ENCODE measurements at regions not wholly inside any gene's neighbourhood (a gene's known extent, or its start where the extent isn't known, plus 50 kb on each side); places are given as distances from the start of the nearest gene placed in this dataset.
"Not testable (repeated sequence)": the region's sequence is repeated elsewhere in the genome, so short reads cannot be mapped to it uniquely, and the experiment has no call there.

DNA sequence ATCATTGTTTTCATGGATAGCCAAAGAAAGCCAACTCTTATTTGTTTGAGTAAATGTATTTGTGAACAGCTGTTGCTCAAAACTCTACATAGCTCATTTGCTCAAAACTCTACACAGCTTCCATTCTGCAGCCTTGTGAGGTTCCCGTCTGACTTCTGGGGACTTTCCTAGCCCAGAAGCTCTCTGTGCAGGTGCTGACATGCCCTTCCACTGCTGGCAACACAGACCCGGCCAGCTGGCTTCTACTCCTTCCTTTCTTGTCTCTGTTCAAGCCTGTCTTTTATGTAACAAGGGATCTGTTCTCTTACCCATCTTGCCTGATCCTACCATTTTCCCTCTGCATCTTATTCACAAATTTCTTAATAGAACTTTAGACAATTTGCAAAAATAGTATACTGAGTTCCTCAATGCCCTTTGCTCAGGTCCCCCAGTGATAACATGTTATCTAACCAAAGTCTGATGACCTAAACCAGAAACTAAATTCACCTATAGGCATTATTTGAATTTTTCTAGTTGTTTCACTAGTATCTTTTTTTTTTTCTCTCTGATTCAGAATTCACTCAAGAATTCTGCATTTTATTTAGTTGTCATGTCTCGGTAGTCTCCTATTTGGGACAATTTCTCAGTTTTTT, 556.5 kb upstream of the SEMA6A start:
- Histone ChIP-seq H3K27me3 (ENCODE audit: control insufficient read depth in 2 of 2, insufficient read depth in 1 of 2, low read length in 1 of 2) (no peaks in the 10 kb centered on the region), H3K4me1 (ENCODE audit: control insufficient read depth in 2 of 2, insufficient read depth in 2 of 2, low read length in 2 of 2) (no peaks in the 10 kb centered on the region), H3K4me3 (ENCODE audit: low read length in 2 of 2) (no peak overlapping the region), H3K36me3 (ENCODE audit: control insufficient read depth in 2 of 2, insufficient read depth in 2 of 2, low read length in 1 of 2) (no peaks in the 10 kb centered on the region), H3K9me3 (ENCODE audit: control insufficient read depth in 2 of 2, insufficient read depth in 1 of 2, low read length in 1 of 2) (no peaks in the 10 kb centered on the region), H3K27ac (ENCODE audit: low read depth in 1 of 2, low read length in 1 of 2) (peak overlapping the region in 1 of 2 donors; percentile 38)
- 85% methylated on average over 3 of the region's 3 CpGs for WGBS
- DNase-seq (ENCODE audit: low read depth in 6 of 9, low spot score in 9 of 9), result peak in 4 of 9 donors; percentile 1 to 21 (median 2)

DNA sequence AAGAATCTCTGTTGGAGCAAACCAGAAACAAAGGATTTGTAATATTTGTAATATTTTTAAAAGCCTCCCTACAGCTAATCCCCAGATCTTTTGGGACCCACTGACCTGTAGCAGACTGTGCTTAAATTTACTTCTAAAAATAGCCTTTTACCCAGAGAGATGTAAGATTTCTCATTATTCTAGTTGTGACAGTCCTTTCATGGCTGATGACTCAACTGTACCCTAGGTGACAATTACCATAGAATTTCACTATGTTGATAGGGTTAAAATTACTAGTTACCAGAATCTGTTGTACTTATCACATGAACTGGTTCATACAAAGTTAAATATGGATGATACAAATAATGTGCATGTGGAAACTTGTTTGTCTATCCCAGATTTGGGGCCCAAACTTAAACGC, 543.9 kb upstream of the SEMA6A start:
- H3K27ac ChIP-seq (ENCODE audit: low read depth in 1 of 2, low read length in 1 of 2), result no peak overlapping the region
- no peaks in the 10 kb centered on the region for H3K36me3 ChIP-seq (ENCODE audit: control insufficient read depth in 2 of 2, insufficient read depth in 2 of 2, low read length in 1 of 2)
- no peak for DNase-seq (ENCODE audit: low read depth in 6 of 9, low spot score in 9 of 9)
- H3K4me3 ChIP-seq (ENCODE audit: low read length in 2 of 2), result no peak overlapping the region
- no peaks in the 10 kb centered on the region for H3K27me3 ChIP-seq (ENCODE audit: control insufficient read depth in 2 of 2, insufficient read depth in 1 of 2, low read length in 1 of 2)
- 87% methylated on average over 1 of the region's 1 CpG for WGBS
- H3K9me3 ChIP-seq (ENCODE audit: control insufficient read depth in 2 of 2, insufficient read depth in 1 of 2, low read length in 1 of 2), result no peaks in the 10 kb centered on the region
- no peaks in the 10 kb centered on the region for H3K4me1 ChIP-seq (ENCODE audit: control insufficient read depth in 2 of 2, insufficient read depth in 2 of 2, low read length in 2 of 2)

DNA sequence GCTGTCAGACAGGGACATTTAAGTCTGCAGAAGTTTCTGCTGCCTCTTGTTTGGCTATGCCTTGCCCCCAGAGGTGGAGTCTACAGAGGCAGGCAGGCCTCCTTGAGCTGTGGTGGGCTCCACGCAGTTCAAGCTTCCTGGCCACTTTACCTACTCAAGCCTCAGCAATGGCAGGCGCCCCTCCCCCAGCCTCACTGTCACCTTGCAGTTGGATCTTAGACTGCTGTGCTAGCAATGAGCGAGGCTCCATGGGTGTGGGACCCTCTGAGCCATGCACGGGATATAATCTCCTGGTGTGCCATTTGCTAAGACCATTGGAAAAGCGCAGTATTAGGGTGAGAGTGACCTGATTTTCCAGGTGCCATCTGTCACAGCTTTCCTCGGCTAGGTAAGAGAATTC, 542.7 kb upstream of the SEMA6A start:
- not testable (repeated sequence) for DNase-seq (ENCODE audit: low read depth in 6 of 9, low spot score in 9 of 9); H3K27me3 ChIP-seq (ENCODE audit: control insufficient read depth in 2 of 2, insufficient read depth in 1 of 2, low read length in 1 of 2); H3K27ac ChIP-seq (ENCODE audit: low read depth in 1 of 2, low read length in 1 of 2); H3K4me3 ChIP-seq (ENCODE audit: low read length in 2 of 2); H3K9me3 ChIP-seq (ENCODE audit: control insufficient read depth in 2 of 2, insufficient read depth in 1 of 2, low read length in 1 of 2); H3K36me3 ChIP-seq (ENCODE audit: control insufficient read depth in 2 of 2, insufficient read depth in 2 of 2, low read length in 1 of 2); H3K4me1 ChIP-seq (ENCODE audit: control insufficient read depth in 2 of 2, insufficient read depth in 2 of 2, low read length in 2 of 2)
- 78% methylated on average over 6 of the region's 6 CpGs for WGBS

DNA sequence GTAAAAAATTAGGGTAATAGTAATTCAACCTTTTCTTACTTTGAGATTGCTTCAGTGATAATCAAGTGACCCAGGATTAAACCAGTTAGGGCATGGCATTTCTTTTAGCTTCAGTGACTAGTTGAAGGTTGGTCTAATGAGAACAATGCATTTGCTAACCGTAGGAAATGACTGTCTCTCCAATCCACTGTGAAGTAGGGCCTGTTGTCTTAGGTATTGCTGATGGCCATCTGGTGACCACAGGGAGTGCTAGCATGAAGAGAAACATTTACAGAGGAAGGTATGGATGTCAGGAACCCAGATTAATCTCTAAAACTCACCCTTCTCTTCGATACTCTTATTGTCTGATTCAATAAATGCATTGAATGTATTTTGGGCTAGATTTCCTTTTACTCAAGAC, 535.9 kb upstream of the SEMA6A start:
- Histone ChIP-seq H3K27ac (ENCODE audit: low read depth in 1 of 2, low read length in 1 of 2) (no peak overlapping the region), H3K27me3 (ENCODE audit: control insufficient read depth in 2 of 2, insufficient read depth in 1 of 2, low read length in 1 of 2) (no peaks in the 10 kb centered on the region), H3K9me3 (ENCODE audit: control insufficient read depth in 2 of 2, insufficient read depth in 1 of 2, low read length in 1 of 2) (no peaks in the 10 kb centered on the region), H3K4me1 (ENCODE audit: control insufficient read depth in 2 of 2, insufficient read depth in 2 of 2, low read length in 2 of 2) (no peaks in the 10 kb centered on the region), H3K36me3 (ENCODE audit: control insufficient read depth in 2 of 2, insufficient read depth in 2 of 2, low read length in 1 of 2) (no peaks in the 10 kb centered on the region), H3K4me3 (ENCODE audit: low read length in 2 of 2) (no peak overlapping the region)
- 94% methylated on average over 2 of the region's 2 CpGs for WGBS
- no peak for DNase-seq (ENCODE audit: low read depth in 6 of 9, low spot score in 9 of 9)

DNA sequence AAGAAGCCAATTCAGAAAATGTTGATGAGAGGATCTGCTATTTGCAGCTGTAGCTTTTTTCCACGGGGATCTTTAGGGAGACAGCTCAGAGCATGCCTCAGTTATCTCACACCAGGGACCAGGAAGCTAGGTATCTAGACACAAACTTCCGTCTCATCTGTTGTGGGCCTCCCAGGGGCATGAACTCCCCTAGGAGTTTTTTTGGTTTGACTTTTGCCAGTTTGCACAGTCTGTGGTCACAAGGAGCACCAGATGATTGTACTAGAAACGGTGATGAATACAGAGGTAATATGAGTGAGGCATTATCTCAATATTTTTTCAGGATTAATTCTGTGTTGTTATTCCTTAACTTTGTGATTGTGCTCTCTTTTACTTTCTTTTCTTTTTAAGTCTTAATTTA, 533.2 kb upstream of the SEMA6A start:
- no peaks in the 10 kb centered on the region for H3K4me1 ChIP-seq (ENCODE audit: control insufficient read depth in 2 of 2, insufficient read depth in 2 of 2, low read length in 2 of 2)
- no peak overlapping the region for H3K4me3 ChIP-seq (ENCODE audit: low read length in 2 of 2)
- WGBS, result 61% methylated on average over 3 of the region's 3 CpGs
- DNase-seq (ENCODE audit: low read depth in 6 of 9, low spot score in 9 of 9), result no peak
- H3K27me3 ChIP-seq (ENCODE audit: control insufficient read depth in 2 of 2, insufficient read depth in 1 of 2, low read length in 1 of 2), result no peaks in the 10 kb centered on the region
- H3K36me3 ChIP-seq (ENCODE audit: control insufficient read depth in 2 of 2, insufficient read depth in 2 of 2, low read length in 1 of 2), result no peaks in the 10 kb centered on the region
- no peak overlapping the region for H3K27ac ChIP-seq (ENCODE audit: low read depth in 1 of 2, low read length in 1 of 2)
- H3K9me3 ChIP-seq (ENCODE audit: control insufficient read depth in 2 of 2, insufficient read depth in 1 of 2, low read length in 1 of 2), result no peaks in the 10 kb centered on the region

DNA sequence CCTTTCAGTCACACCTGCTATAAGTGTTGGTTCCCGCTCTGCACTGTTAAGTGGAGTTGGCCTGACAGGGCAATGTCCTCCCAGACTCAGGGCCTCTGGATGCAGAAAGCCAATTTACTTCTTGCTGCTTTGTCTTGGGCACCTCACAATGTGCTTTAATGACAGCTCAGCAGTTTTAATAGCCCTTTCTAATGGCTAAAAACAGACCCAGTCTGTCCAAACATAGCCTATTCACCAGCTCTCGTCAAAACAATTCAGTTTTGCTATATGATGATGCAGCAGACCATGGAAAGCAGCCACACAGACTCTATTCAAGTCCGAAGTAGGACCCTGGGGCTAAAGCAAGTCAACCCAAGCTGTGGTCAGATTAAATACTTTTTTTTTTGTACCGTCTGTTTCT, 529.1 kb upstream of the SEMA6A start:
- no peak for DNase-seq (ENCODE audit: low read depth in 6 of 9, low spot score in 9 of 9)
- Histone ChIP-seq H3K4me1 (ENCODE audit: control insufficient read depth in 2 of 2, insufficient read depth in 2 of 2, low read length in 2 of 2) (no peaks in the 10 kb centered on the region), H3K9me3 (ENCODE audit: control insufficient read depth in 2 of 2, insufficient read depth in 1 of 2, low read length in 1 of 2) (no peaks in the 10 kb centered on the region), H3K4me3 (ENCODE audit: low read length in 2 of 2) (no peak overlapping the region), H3K36me3 (ENCODE audit: control insufficient read depth in 2 of 2, insufficient read depth in 2 of 2, low read length in 1 of 2) (no peaks in the 10 kb centered on the region), H3K27me3 (ENCODE audit: control insufficient read depth in 2 of 2, insufficient read depth in 1 of 2, low read length in 1 of 2) (no peaks in the 10 kb centered on the region), H3K27ac (ENCODE audit: low read depth in 1 of 2, low read length in 1 of 2) (no peak overlapping the region)
- 91% methylated on average over 4 of the region's 4 CpGs for WGBS

DNA sequence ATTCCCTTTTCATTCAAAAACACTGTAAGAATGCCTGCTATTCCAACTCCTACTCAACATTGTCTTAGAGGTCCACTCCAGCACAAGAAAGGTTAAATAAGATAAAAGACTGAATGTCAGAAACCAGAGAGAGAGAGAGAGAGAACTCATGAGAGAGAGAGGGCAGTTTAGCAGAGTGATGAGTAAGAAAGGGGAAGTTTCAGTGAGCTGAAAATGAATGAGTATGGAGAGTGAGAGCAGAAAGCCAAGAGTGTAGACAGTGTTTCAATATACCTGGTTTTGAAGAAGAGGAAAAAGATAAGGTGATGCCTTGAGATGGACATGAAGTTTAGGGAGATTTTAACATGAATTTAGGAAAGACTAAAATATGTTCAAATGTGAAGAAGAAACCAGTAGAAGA, 528.0 kb upstream of the SEMA6A start:
- Histone ChIP-seq H3K27ac (ENCODE audit: low read depth in 1 of 2, low read length in 1 of 2) (no peak overlapping the region), H3K27me3 (ENCODE audit: control insufficient read depth in 2 of 2, insufficient read depth in 1 of 2, low read length in 1 of 2) (no peaks in the 10 kb centered on the region), H3K4me1 (ENCODE audit: control insufficient read depth in 2 of 2, insufficient read depth in 2 of 2, low read length in 2 of 2) (no peaks in the 10 kb centered on the region), H3K9me3 (ENCODE audit: control insufficient read depth in 2 of 2, insufficient read depth in 1 of 2, low read length in 1 of 2) (no peaks in the 10 kb centered on the region), H3K4me3 (ENCODE audit: low read length in 2 of 2) (no peak overlapping the region), H3K36me3 (ENCODE audit: control insufficient read depth in 2 of 2, insufficient read depth in 2 of 2, low read length in 1 of 2) (no peaks in the 10 kb centered on the region)
- DNase-seq (ENCODE audit: low read depth in 6 of 9, low spot score in 9 of 9), result no peak

DNA sequence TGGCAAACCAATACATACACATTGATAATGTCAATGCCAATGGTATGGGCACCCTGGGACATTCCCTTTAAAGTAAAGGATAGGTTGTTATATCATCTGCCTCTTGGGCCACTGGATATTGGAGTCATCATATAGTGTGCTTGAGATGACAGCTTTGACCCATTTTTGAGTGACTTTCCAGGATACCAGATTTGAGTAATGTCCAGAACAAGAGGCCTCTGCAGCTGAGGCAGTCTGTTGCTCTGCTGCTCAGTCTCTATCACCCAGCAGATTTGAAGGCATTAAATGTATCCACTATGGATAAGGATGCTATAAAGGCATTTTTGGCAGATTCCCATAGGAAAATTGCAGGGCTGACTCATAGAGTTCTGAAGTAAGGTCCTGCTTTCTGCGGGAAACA, 525.6 kb upstream of the SEMA6A start:
- 90% methylated on average over 1 of the region's 1 CpG for WGBS

DNA sequence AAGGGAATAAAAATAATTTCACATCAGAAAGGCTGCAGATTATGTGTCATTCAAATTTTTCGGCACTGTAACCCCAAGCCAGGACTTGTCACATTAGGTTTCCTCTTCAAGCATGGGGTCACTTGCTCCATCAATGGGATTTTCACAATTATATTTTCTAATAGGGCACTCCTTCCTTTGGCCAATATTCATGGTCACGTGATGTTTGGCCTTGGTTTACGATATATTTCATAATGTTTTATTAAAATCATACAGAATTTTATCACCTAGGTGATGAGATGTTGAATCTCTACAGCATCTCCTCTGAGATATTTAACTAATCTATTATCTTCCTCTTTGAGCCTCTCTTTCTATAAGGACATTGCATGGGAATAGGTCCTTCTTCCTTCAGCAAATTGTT, 523.5 kb upstream of the SEMA6A start:
- H3K27me3 ChIP-seq (ENCODE audit: control insufficient read depth in 2 of 2, insufficient read depth in 1 of 2, low read length in 1 of 2), result no peaks in the 10 kb centered on the region
- peaks cover 0 to 2% of the 10 kb centered on the region in 2 donors for H3K9me3 ChIP-seq (ENCODE audit: control insufficient read depth in 2 of 2, insufficient read depth in 1 of 2, low read length in 1 of 2)
- no peaks in the 10 kb centered on the region for H3K4me1 ChIP-seq (ENCODE audit: control insufficient read depth in 2 of 2, insufficient read depth in 2 of 2, low read length in 2 of 2)
- no peaks in the 10 kb centered on the region for H3K36me3 ChIP-seq (ENCODE audit: control insufficient read depth in 2 of 2, insufficient read depth in 2 of 2, low read length in 1 of 2)
- no peak overlapping the region for H3K27ac ChIP-seq (ENCODE audit: low read depth in 1 of 2, low read length in 1 of 2)
- 95% methylated on average over 3 of the region's 3 CpGs for WGBS
- no peak for DNase-seq (ENCODE audit: low read depth in 6 of 9, low spot score in 9 of 9)
- no peak overlapping the region for H3K4me3 ChIP-seq (ENCODE audit: low read length in 2 of 2)

More for the DNA sequence above, 525.6 kb upstream of the SEMA6A start:
- Histone ChIP-seq H3K27ac (ENCODE audit: low read depth in 1 of 2, low read length in 1 of 2) (no peak overlapping the region), H3K4me3 (ENCODE audit: low read length in 2 of 2) (no peak overlapping the region), H3K36me3 (ENCODE audit: control insufficient read depth in 2 of 2, insufficient read depth in 2 of 2, low read length in 1 of 2) (no peaks in the 10 kb centered on the region), H3K9me3 (ENCODE audit: control insufficient read depth in 2 of 2, insufficient read depth in 1 of 2, low read length in 1 of 2) (no peaks in the 10 kb centered on the region), H3K27me3 (ENCODE audit: control insufficient read depth in 2 of 2, insufficient read depth in 1 of 2, low read length in 1 of 2) (no peaks in the 10 kb centered on the region), H3K4me1 (ENCODE audit: control insufficient read depth in 2 of 2, insufficient read depth in 2 of 2, low read length in 2 of 2) (no peaks in the 10 kb centered on the region)
- DNase-seq (ENCODE audit: low read depth in 6 of 9, low spot score in 9 of 9), result no peak

Measured in thymus (tissue), 11 donors.